C4-2B (cell line): ENCODE measurements at regions not wholly inside any gene's neighbourhood (a gene's known extent, or its start where the extent isn't known, plus 50 kb on each side); places are given as distances from the start of the nearest gene placed in this dataset.

Experiments used
- ZFX ChIP-seq: fragments of 450-650 bp; IDR thresholded peaks from 2 replicates; pipeline ENCODE4 v1.6.1; 2017
- TF ChIP-seq, protein P1 (sequence below): fragments of 450-650 bp; conservative IDR thresholded peaks from 2 replicates; pipeline ENCODE4 v1.5.1; 2017; ENCODE audit warnings: mild to moderate bottlenecking

GRCh38 chr4:138925495-138925894, 90.1 kb upstream of the NOCT start:
- TF ChIP-seq, protein P1, sequence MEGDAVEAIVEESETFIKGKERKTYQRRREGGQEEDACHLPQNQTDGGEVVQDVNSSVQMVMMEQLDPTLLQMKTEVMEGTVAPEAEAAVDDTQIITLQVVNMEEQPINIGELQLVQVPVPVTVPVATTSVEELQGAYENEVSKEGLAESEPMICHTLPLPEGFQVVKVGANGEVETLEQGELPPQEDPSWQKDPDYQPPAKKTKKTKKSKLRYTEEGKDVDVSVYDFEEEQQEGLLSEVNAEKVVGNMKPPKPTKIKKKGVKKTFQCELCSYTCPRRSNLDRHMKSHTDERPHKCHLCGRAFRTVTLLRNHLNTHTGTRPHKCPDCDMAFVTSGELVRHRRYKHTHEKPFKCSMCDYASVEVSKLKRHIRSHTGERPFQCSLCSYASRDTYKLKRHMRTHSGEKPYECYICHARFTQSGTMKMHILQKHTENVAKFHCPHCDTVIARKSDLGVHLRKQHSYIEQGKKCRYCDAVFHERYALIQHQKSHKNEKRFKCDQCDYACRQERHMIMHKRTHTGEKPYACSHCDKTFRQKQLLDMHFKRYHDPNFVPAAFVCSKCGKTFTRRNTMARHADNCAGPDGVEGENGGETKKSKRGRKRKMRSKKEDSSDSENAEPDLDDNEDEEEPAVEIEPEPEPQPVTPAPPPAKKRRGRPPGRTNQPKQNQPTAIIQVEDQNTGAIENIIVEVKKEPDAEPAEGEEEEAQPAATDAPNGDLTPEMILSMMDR = no peak
- TF ChIP-seq ZFX = no peak
